Neutrophil (primary cell): ENCODE measurements at regions not wholly inside any gene's neighbourhood (a gene's known extent, or its start where the extent isn't known, plus 50 kb on each side); places are given as distances from the start of the nearest gene placed in this dataset.

Experiments
- H3K27ac ChIP-seq: fragments of 200-600 bp; sonication (generic); 2 replicates; pipeline ENCODE4 v1.5.1; 2016; ENCODE audit warnings: mild to moderate bottlenecking, moderate library complexity
- H3K27me3 ChIP-seq: fragments of 200-600 bp; sonication (generic); 2 replicates; pipeline ENCODE4 v1.6.0; 2016; ENCODE audit warnings: mild to moderate bottlenecking
- H3K36me3 ChIP-seq: fragments of 200-600 bp; sonication (generic); 2 replicates; pipeline ENCODE4 v1.5.1; 2017
- H3K4me1 ChIP-seq, 2 experiments: fragments of 200-600 bp in 1 of 2; sonication (generic) in 1 of 2; 1 replicate in 1 of 2; 2 replicates in 1 of 2; pipeline versions ENCODE4 v1.5.1 to v1.6.1; 2013 to 2016; ENCODE audit warnings: low read depth in 1 of 2, low read length in 1 of 2, mild to moderate bottlenecking in 1 of 2, moderate library complexity in 1 of 2; ENCODE audit not compliant: control insufficient read depth in 1 of 2, insufficient read depth in 1 of 2
- H3K4me3 ChIP-seq, 2 experiments: fragments of 200-600 bp in 1 of 2; sonication (generic) in 1 of 2; 1 replicate in 1 of 2; 2 replicates in 1 of 2; pipeline ENCODE4 v1.5.1; 2013 to 2016; ENCODE audit warnings: low read depth in 1 of 2, low read length in 1 of 2, mild to moderate bottlenecking in 1 of 2, moderate library complexity in 1 of 2
- H3K9me3 ChIP-seq: fragments of 200-600 bp; sonication (generic); 2 replicates; pipeline ENCODE4 v1.5.1; 2016
- CTCF ChIP-seq: fragments of 200-600 bp; sonication (generic); IDR thresholded peaks from 2 replicates; pipeline ENCODE4 v1.5.1; 2016; ENCODE audit warnings: antibody characterized with exemption

- Histone ChIP-seq H3K27ac (no peak overlapping the region), H3K36me3 (no peaks in the 10 kb centered on the region), H3K9me3 (no peaks in the 10 kb centered on the region), H3K27me3 (no peaks in the 10 kb centered on the region), H3K4me1 (peaks cover 11 to 45% of the 10 kb centered on the region in 2 experiments), H3K4me3 (no peak overlapping the region)
- TF ChIP-seq CTCF, result no peak
Measured at GRCh38 chr19:29054886-29055675, 157.9 kb downstream of the UQCRFS1 start.

- H3K27me3 ChIP-seq, result no peaks in the 10 kb centered on the region
- peaks cover 11 to 22% of the 10 kb centered on the region in 2 experiments for H3K4me1 ChIP-seq
- no peaks in the 10 kb centered on the region for H3K36me3 ChIP-seq
- no peak overlapping the region for H3K4me3 ChIP-seq
- H3K9me3 ChIP-seq, result no peaks in the 10 kb centered on the region
- TF ChIP-seq CTCF, result no peak
- H3K27ac ChIP-seq, result no peak overlapping the region
Measured at GRCh38 chr19:29048873-29049272, 164.1 kb downstream of the UQCRFS1 start.

GRCh38 chr19:29045679-29046254, 167.2 kb downstream of the UQCRFS1 start:
- no peaks in the 10 kb centered on the region for H3K36me3 ChIP-seq
- no peaks in the 10 kb centered on the region for H3K27me3 ChIP-seq
- TF ChIP-seq CTCF, result no peak
- H3K4me1 ChIP-seq, result peaks cover 4 to 7% of the 10 kb centered on the region in 2 experiments
- H3K27ac ChIP-seq, result no peak overlapping the region
- no peak overlapping the region for H3K4me3 ChIP-seq
- no peaks in the 10 kb centered on the region for H3K9me3 ChIP-seq

- TF ChIP-seq CTCF, result no peak
- Histone ChIP-seq H3K36me3 (no peaks in the 10 kb centered on the region), H3K27me3 (no peaks in the 10 kb centered on the region), H3K9me3 (no peaks in the 10 kb centered on the region), H3K4me3 (no peak overlapping the region), H3K4me1 (peaks cover 4 to 7% of the 10 kb centered on the region in 2 experiments), H3K27ac (no peak overlapping the region)
Measured at GRCh38 chr19:29044037-29044436, 168.9 kb downstream of the UQCRFS1 start.

GRCh38 chr19:29042450-29042849, 170.5 kb downstream of the UQCRFS1 start:
- TF ChIP-seq CTCF, result no peak
- H3K27ac ChIP-seq, result no peak overlapping the region
- no peak overlapping the region for H3K4me3 ChIP-seq

More at GRCh38 chr19:29042450-29042849, 170.5 kb downstream of the UQCRFS1 start:
- Histone ChIP-seq H3K36me3 (no peaks in the 10 kb centered on the region), H3K9me3 (no peaks in the 10 kb centered on the region), H3K4me1 (peaks cover 18 to 19% of the 10 kb centered on the region in 2 experiments), H3K27me3 (no peaks in the 10 kb centered on the region)
